ENCODE measurements at regions not wholly inside any gene's neighbourhood (a gene's known extent, or its start where the extent isn't known, plus 50 kb on each side); places are given as distances from the start of the nearest gene placed in this dataset.
"Not testable (repeated sequence)": the region's sequence is repeated elsewhere in the genome, so short reads cannot be mapped to it uniquely, and the experiment has no call there.

DNA sequence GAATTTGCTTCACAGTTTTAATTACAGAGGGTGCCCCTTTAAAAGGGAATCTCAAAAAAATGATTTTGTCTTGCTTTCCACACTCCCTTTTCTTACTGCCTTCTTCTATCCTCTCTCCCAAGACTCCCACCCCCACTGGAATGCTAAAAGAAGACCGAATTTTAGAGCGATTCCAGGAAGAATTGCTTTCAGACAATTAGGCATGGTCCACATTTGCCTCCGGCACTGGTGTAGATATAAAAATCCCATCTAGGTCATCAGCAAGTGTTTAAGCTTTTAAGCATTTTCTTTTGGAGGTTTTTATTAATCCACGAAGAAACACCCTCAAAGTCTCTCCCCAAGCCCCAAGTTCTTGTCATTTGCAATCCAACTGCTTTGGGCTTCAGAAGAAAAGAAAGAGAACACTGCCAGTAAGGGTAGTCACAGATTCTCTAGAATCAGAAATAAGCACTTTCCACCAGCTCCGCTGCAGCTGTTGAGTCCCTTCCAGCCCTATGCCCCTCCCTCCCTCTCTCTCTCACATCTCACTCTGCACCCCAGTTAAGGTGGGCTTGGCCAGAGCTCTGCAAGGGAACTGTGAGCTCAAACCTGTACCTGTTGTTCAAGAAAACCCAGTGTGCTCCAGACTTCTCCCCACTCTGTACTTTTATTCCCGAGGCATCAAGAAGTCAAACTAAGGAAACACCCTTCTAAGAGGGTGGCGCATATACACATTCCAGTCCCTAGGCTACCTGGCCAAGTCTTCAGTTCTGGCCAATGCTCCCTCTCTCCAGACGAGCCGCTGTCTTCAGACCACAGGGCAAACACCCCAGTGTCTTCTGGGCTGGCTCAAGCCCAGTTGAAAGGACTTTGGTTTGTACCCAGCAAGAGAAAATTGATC, 170.2 kb downstream of the RGS9 start:
- no peak for DNase-seq (ENCODE audit: low read depth)

DNA sequence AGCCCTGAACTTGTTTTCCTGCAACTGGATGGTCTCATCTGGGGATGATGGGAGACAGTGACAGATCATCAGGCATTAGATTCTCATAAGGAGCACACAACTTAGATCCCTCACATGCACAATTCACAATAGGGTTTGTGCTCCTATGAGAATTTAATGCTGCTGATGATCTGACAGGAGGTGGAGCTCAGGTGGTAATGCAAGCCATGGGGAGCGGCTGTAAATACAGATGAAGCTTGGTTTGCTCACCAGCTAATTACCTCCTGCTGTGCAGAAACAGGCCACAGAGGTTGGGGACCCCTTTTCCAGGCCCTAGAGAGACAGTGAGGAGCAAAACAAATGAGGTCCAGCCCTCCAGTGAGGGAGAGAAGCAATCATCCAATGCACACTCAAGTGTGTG, 168.6 kb downstream of the RGS9 start:
- no peak for DNase-seq (ENCODE audit: low read depth)

DNA sequence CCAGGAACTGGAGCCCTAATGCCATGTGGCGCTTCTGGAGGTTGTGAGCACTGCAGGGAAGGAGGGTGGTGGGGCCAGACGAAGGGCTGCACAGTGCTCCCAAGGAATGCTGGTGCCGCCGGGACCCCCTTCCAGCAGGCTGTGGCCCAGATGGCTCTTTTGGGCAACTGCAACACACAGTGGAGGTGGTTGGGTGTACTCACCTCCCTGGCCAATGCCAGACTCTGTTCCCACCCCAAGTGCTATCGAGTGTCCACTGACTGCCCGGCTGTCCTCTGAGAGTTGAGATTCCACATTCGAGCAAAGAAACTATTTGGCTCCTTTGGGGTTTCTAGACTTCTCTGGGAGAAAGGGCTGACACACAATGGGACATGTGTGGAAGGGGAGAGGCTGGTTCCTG, 167.9 kb downstream of the RGS9 start:
- DNase-seq (ENCODE audit: low read depth), result no peak

DNA sequence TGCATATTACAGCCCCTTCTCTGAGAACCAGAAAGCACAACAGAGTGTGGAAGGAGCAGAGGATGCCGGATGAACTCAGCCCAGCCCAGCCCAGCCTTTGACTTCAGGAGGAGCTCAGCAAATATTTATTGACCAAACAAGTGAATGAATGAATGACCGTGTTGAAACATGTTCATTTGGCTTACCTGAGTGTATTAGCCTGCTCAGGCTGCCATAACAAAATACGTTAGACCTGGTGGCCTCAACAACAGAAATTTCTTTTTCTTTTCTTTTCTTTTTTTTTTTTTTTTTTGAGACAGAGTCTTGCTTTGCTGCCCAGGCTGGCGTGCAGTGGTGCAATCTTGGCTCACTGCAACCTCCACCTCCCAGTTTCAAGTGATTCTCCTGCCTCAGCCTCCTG, 164.7 kb downstream of the RGS9 start:
- not testable (repeated sequence) for DNase-seq (ENCODE audit: low read depth)

DNA sequence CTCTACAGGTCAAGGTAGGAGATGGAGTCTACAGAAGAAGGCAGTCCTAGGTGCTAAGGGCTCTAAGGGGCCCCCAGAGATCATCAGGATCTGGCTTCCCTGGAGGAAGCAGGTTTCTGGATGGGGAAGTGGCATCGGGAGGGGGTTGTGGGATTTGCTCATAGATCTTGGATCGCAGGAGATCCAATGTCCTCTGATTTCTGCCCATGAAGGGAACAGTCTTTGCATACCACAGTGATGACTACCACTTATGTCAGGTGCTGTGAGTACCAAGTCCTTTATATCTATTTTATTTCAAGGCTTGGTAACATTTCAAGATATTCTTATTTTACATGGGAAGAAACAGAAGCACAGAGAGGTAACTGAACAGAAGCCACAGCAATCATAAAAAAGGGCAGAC, 164.0 kb downstream of the RGS9 start:
- DNase-seq (ENCODE audit: low read depth), result no peak

DNA sequence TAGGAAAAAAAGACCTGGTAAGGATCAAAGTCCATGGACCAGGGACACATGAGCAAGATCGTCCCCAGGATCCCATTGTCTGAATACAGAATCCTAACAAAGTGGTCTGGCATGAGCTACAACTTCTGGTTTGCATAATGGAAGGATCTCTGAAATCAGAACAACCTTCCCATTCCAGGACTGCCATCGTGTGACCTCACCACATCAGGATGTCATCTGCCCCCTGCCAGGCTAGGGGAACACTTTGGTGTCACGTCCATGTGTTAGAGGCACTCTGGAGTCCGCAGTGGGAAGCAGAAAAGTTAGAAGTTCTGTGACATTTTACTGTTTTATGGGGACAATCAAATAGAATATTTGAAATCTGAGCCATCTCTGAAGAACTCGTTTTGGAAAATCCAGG, 160.7 kb downstream of the RGS9 start:
- DNase-seq (ENCODE audit: low read depth), result no peak

DNA sequence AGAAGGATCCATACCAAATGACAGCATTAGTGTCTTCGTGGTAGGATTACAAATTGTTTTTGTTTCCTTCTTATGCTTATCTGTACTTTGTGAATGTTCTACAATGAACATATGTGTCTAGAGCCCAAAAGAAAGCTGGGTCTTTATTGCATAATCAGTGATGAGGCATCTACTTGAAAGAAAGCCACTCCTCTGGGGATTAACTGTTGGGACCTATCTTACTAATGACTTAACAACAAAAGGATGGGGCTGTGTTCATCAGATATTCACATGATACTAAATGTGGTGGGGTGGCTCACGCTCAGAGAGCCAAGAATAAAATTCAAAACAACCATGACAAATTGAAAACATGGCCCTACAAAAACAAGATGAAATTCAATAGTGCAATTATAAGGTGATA, 160.2 kb downstream of the RGS9 start:
- no peak for DNase-seq (ENCODE audit: low read depth)

DNA sequence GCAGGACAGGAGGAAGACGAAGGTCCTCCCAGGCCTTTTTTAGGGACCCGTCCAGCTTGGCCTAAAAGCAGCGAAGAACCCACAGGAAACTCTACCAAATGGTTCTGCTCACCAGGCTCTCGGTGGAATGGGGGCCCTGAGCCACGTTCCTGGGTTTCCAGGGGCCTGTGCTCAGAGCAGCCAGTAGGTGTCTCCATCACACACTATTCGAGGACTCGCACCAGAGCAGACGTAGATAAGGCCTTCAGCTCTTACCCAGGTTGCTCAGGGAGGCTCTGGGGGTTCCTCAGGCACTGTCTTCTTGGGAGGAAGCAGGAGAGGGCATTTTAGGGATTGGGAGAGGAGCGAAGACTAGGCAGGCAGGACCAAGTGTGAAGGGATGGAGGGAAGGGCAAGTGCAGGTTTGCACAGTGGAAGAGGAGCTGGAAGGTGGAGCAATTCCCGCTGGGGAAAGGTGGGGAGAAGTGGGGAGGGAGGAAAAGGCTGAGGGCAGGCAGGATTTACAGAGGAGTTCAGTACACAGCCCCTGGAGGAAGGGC, 157.1 kb downstream of the RGS9 start:
- DNase-seq (ENCODE audit: low read depth), result peak; percentile 26

DNA sequence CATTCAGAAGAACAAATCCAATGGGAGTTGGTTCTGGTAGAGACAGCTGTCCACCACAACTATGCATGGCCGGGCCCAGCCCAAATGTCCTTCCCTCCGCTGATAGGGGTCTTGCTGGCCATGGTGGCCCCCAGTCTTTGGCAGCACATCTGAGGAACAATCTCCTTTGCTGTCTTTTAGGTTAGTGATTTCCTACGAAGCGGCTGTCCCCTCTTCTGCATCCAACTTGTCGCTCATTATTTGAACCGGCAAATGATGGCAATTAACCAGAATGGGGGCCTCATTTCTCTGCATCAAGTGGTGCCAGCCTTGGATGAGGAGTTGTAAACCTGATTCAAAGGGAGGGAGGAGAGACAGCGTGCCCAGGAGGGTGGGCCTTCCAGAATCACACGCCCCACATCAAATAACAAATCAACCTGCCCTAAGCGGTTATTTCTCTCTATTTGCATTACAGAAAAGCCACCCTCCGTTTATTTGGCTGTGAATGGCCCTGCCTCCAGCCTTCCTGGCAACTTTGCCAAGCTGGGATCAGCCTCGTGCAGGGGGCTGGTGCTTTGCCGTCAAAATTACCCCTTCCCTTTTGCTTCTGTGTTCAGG, 156.5 kb downstream of the RGS9 start:
- no peak for DNase-seq (ENCODE audit: low read depth)

DNA sequence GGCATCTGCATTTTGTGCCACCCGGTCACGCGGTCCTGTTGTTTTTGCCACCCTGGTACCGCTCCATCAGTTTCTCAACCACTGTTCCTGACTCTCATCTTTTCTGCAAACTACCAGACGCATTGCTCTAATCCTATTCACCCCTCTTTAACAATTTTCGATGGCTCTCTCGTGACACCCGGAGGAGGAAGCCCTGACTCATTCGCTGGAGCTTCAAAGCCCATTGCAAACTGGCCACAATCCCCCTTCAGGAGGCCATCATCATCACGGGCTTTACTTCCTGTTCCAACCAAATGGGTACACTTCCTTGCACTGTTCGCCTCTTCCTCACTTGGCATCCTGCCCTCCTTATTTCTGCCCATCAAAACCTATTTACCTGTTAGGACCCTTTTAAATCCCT, 155.3 kb downstream of the RGS9 start:
- DNase-seq (ENCODE audit: low read depth), result no peak

DNA sequence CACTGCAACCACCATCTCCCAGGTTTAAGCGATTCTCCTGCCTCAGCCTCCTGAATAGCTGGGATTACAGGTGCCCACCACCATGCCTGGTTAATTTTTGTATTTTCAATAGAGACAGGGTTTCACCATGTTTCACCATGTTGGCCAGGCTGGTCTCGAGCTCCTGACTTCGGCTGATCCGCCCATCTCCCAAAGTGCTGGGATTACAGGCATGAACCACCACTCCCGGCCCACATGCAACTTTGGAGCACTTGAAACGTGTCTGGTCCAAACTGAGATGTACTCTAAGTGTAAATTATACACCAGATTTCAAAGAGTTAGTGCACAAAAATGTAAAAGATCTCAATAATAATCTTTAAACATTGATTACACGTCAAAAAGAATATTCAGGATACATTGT, 154.1 kb downstream of the RGS9 start:
- not testable (repeated sequence) for DNase-seq (ENCODE audit: low read depth)

DNA sequence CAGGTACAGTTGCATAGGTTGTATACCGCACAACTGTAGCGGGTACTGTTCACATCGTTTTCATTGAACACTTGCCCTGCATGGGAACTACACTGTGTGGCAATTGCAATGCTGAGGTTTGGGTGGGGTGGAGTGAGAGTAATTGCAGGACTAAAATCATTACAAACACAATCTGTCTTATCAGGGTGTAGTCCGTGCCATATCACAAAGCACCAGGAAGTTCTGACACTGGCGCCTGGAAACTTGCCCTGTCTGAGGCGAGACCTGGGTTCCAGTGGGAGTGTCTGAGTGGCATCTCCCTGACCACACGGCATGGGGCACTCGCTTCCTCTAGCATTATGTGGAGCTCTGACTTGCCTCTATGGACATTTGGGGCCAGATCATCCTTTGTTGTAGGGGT, 153.4 kb downstream of the RGS9 start:
- DNase-seq (ENCODE audit: low read depth), result no peak

DNA sequence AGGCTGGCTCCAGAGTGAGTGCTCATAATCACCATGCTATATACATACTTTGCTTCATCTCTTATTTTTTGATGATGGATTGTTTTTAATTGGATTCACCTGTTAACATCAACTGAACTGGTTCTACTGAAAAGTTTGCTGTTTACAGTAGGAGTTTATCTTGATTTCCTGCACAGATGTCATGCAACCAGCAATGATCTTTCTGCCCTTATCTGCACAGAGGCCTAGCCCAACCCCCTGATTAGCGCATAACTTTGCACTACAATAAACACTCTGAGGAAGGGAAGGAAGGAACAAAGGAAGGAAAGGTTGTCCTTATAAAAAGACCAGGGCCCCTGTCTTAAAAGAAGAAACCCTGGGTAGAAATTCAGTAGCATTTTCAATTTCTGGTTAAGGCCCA, 152.9 kb downstream of the RGS9 start:
- no peak for DNase-seq (ENCODE audit: low read depth)

DNA sequence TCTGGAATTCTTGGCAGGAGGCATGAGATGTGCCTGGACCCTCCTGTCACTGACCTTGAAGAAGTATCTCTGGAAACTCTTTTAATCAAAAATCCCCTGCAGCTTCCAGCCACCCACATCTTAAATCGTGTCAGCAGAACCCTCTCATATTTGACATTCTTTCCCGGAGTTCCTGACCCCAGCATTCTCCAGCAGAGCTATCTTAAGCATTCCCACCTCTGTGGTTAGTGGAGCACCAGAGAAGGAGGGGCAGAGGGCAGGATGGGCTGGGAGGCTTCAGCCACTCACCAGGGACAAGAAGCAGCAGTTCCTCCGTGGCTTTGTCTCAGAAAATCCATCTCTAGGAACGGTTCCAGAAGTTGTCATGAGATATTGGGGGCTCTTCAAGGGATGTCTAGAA, 149.9 kb downstream of the RGS9 start:
- no peak for DNase-seq (ENCODE audit: low read depth)

DNA sequence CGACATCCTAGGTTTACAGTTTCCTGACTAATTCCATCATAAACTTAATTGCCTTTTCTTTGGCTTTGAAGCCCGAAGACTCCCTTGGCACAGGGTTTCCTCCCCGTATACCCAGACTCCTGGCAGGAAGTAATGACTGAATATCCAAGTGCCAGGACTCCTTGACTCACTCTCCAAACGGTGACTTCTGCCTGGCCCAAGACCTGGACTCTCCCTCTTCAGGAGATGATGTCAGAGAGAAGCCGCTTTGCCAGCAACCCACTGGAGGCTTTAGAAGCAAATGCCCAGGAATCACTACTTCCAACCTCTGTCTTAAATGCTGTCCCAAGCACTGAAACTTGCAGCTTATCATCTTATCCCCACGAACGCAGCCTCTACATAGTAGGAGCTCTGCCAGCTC, 146.5 kb downstream of the RGS9 start:
- DNase-seq (ENCODE audit: low read depth), result no peak

DNA sequence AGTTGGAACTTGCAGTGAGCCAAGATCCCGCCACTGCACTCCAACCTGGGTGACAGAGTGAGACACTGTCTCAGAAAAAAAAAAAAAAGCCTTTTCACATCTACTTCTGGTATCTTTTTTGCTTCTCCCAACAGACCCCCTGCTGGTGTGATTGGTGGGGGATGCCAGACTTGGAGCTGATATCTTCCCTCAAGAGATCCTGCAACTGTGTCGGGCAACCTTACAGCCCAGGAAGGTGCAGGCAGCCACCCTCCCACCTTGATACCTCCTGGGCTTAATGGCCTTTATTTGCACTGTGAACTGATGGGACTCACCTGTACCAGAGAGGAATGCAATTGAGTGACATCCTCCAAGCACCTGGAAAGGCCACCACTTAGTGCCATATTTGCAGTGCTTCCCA, 142.3 kb downstream of the RGS9 start:
- no peak for DNase-seq (ENCODE audit: low read depth)

DNA sequence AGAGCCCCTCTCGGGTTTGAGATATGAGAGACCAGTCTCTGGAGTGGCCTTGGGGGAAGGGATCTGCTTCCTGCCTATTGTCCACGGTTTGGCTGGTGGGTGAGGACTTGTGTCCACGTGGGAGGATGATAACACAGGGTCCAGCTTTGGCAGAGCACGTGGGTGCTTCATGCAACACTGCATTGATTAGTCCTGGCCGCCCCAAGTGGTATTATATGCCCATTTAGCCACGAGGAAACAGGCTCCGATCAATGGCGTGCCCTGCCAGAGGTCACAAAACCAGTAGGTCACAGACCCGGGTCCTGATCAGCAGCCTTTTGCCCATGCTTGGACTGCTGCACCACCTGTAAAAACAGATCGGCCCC, 141.6 kb downstream of the RGS9 start:
- no peak for DNase-seq (ENCODE audit: low read depth)

DNA sequence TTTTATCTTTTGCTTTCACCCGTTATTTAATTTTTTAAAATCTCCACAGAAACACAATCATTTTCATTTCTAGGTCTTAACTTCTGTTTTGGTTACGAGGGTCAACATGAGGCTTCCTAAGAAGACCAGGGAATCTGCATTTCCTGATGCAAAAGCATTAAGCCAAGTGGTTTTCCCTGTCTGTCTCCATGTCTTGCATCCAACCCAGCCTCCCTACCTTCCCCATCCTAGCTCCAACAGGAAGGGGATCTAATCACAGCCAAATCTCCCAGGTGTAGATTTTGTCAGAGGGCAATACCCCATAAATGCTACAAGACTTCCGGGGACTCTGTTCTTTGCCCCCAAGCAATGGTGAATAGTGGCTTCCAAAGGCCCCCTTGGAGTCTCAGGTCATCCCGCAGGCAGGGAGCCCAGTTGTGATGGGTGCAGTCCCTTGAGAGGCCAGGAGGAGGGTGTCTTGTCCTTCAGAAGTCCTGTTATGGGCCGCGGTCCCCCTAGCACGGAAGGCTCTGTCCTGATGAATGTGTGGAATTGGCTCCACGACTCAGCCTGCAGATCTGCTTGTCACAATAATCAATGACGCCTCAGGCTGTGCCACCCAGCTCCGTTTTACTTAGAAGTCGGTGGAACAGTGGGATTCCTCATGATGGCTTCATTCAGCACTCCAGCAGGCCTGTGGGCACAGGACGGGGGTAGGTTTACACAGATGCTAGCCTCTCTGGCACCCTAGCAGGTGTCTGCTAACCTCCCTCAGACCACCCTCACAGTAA, 141.1 kb downstream of the RGS9 start:
- no peak for DNase-seq (ENCODE audit: low read depth)

DNA sequence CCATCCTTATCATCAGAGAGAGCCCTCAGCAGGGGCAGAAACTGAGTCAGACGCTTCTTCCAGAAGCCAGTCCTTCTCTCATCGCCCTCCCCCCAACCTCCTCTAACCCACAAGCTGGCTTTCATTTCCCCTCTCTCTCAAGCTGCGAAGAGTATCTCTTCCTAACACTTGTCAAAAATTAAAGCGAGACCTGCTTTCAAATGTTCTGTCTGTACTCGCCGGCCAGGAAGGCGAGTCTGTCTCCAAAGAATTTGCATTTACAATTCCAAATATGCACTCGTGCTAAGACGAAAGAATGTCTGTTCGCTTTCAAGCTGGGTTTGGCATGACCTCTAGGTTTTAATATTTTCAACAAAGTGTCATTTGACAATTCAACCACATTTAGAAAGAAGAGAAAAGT, 140.4 kb downstream of the RGS9 start:
- DNase-seq (ENCODE audit: low read depth), result no peak

Data from stimulated activated CD8-positive, alpha-beta memory T cell treated with anti-CD3 and anti-CD28 coated beads, Interleukin-15, amount 100 ng/mL, for 1 hour (primary cell).